ENCODE measurements at regions not wholly inside any gene's neighbourhood (a gene's known extent, or its start where the extent isn't known, plus 50 kb on each side); places are given as distances from the start of the nearest gene placed in this dataset.

DNA sequence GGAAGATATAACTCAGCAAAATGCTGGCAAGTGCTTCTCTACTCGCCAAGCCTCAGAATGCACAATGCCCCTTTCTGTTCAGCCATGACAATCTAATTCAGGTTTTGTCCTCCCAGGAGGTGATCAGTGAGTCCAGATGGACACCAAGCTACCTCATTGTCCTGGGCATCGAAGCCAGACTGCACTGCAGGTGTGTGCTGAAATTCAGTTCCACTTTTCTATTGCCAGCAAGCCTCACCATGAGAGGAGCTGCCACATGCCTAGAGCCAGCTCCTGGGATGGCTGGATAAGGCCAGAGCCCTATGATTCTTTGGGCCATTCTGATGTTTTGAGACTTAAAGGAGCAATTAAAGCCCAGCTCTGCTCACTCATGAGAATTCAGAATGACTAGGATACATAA is 186.7 kb downstream of the GRIN2B start:
- Histone ChIP-seq H3K9me2 (replicated peaks; ENCODE audit: insufficient read depth) (no peaks in the 10 kb centered on the region), H3K4me2 (no peak overlapping the region), H3K4me3 (no peak overlapping the region), H3K27ac (no peak overlapping the region), H3K79me2 (no peaks in the 10 kb centered on the region), H2AFZ (no peak overlapping the region), H3K36me3 (replicated peaks; ENCODE audit: insufficient read depth, low read depth) (no peaks in the 10 kb centered on the region), H3K27me3 (no peaks in the 10 kb centered on the region), H3K9me3 (ENCODE audit: low read depth) (no peaks in the 10 kb centered on the region), H3K4me1 (ENCODE audit: insufficient read depth) (no peaks in the 10 kb centered on the region), H4K20me1 (ENCODE audit: insufficient read depth, poor library complexity, severe bottlenecking) (no peaks in the 10 kb centered on the region)
- no peak for DNase-seq (ENCODE audit: low spot score)
- WGBS (ENCODE audit: low lambda C conversion rate, missing lambda C conversion rate), result 94% methylated on average over 2 of the region's 2 CpGs
- TF ChIP-seq, protein P1, sequence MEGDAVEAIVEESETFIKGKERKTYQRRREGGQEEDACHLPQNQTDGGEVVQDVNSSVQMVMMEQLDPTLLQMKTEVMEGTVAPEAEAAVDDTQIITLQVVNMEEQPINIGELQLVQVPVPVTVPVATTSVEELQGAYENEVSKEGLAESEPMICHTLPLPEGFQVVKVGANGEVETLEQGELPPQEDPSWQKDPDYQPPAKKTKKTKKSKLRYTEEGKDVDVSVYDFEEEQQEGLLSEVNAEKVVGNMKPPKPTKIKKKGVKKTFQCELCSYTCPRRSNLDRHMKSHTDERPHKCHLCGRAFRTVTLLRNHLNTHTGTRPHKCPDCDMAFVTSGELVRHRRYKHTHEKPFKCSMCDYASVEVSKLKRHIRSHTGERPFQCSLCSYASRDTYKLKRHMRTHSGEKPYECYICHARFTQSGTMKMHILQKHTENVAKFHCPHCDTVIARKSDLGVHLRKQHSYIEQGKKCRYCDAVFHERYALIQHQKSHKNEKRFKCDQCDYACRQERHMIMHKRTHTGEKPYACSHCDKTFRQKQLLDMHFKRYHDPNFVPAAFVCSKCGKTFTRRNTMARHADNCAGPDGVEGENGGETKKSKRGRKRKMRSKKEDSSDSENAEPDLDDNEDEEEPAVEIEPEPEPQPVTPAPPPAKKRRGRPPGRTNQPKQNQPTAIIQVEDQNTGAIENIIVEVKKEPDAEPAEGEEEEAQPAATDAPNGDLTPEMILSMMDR (IDR thresholded peaks at IDR 0.05; ENCODE audit: poor library complexity), result no peak
- no peak for TF ChIP-seq EZH2 (IDR thresholded peaks at IDR 0.05; ENCODE audit: borderline replicate concordance)
- no peak for TF ChIP-seq EZH2phosphoT487 (IDR thresholded peaks at IDR 0.05; ENCODE audit: low read depth, severe bottlenecking, unreplicated experiment)

DNA sequence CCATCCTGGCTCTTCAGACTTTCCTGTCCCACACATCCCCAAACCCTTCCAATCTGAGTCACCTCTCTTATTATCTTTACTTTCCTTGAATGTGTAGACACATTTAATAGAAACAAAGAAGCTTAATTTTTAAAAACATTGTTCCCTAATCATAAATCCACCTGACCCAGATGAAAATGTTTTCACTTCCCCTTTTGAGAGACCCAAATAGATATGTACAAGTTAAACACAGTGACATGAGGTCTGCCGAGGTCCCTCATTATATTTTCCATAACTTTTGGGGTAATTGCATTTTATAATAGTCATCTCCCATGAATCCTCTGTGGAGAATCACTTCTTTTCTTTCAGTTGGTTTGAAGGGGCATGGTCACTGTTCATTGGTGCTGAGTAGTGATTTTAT is 191.1 kb downstream of the GRIN2B start:
- no peaks in the 10 kb centered on the region for H3K79me2 ChIP-seq
- TF ChIP-seq, protein P1 (IDR thresholded peaks at IDR 0.05; ENCODE audit: poor library complexity), result no peak
- TF ChIP-seq EZH2phosphoT487 (IDR thresholded peaks at IDR 0.05; ENCODE audit: low read depth, severe bottlenecking, unreplicated experiment), result no peak
- TF ChIP-seq EZH2 (IDR thresholded peaks at IDR 0.05; ENCODE audit: borderline replicate concordance), result no peak
- no peak overlapping the region for H3K4me3 ChIP-seq
- H4K20me1 ChIP-seq (ENCODE audit: insufficient read depth, poor library complexity, severe bottlenecking), result no peaks in the 10 kb centered on the region
- no peaks in the 10 kb centered on the region for H3K36me3 ChIP-seq (replicated peaks; ENCODE audit: insufficient read depth, low read depth)
- DNase-seq (ENCODE audit: low spot score), result no peak
- no peaks in the 10 kb centered on the region for H3K27me3 ChIP-seq
- no peak overlapping the region for H3K27ac ChIP-seq
- 75% methylated on average over 1 of the region's 1 CpG for WGBS (ENCODE audit: low lambda C conversion rate, missing lambda C conversion rate)
- H3K9me2 ChIP-seq (replicated peaks; ENCODE audit: insufficient read depth), result no peaks in the 10 kb centered on the region
- H3K4me1 ChIP-seq (ENCODE audit: insufficient read depth), result no peaks in the 10 kb centered on the region
- no peak overlapping the region for H2AFZ ChIP-seq
- H3K4me2 ChIP-seq, result no peak overlapping the region
- no peaks in the 10 kb centered on the region for H3K9me3 ChIP-seq (ENCODE audit: low read depth)

DNA sequence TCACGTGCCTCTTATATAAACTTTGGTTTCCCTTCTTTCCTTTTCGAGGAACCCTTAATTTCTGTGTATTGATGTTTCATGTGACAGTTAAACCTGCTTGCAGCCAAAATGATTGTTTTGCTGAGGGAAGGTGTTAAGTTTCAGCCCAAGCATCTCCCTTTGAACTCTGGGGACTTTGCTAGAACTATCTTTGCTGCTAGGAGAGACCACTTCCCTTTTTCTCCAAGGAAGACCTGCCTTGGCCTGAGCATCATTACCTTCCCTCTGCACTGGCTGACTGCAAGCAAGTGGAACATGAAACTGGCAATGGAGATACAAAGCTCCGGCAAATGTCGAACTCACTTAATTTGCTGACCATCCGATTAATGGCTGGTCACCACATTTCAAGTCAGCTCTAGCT is 192.8 kb downstream of the GRIN2B start:
- 80% methylated on average over 5 of the region's 5 CpGs for WGBS (ENCODE audit: low lambda C conversion rate, missing lambda C conversion rate)
- H2AFZ ChIP-seq, result no peak overlapping the region
- H3K27me3 ChIP-seq, result no peaks in the 10 kb centered on the region
- H3K9me2 ChIP-seq (replicated peaks; ENCODE audit: insufficient read depth), result no peaks in the 10 kb centered on the region
- TF ChIP-seq EZH2phosphoT487 (IDR thresholded peaks at IDR 0.05; ENCODE audit: low read depth, severe bottlenecking, unreplicated experiment) (no peak), EZH2 (IDR thresholded peaks at IDR 0.05; ENCODE audit: borderline replicate concordance) (no peak)
- TF ChIP-seq, protein P1 (IDR thresholded peaks at IDR 0.05; ENCODE audit: poor library complexity), result no peak
- H3K4me1 ChIP-seq (ENCODE audit: insufficient read depth), result no peaks in the 10 kb centered on the region
- H3K4me2 ChIP-seq, result no peak overlapping the region
- no peak overlapping the region for H3K27ac ChIP-seq
- no peaks in the 10 kb centered on the region for H4K20me1 ChIP-seq (ENCODE audit: insufficient read depth, poor library complexity, severe bottlenecking)
- DNase-seq (ENCODE audit: low spot score), result no peak
- H3K4me3 ChIP-seq, result no peak overlapping the region
- H3K9me3 ChIP-seq (ENCODE audit: low read depth), result no peaks in the 10 kb centered on the region
- H3K36me3 ChIP-seq (replicated peaks; ENCODE audit: insufficient read depth, low read depth), result no peaks in the 10 kb centered on the region
- no peaks in the 10 kb centered on the region for H3K79me2 ChIP-seq

DNA sequence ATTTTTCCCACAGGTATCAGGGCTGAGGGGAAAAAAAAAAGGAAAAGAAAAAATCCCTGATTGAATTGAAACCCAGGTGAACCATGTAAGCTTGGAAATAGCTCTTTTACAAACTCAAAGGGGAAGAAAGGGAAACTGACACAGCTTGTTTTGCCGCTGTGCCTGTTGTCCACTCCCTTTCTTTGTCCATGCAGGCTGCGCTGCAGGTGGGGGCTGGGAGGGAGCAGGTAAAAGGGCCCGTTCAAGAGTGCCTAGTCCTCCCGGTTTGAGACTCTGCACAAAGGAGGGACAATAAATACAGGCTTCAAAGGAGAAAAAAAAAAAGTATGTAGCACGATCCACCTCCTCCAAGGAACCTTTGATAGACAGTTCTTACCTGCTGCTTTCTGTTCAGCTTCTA is 194.8 kb downstream of the GRIN2B start:
- Histone ChIP-seq H2AFZ (no peak overlapping the region), H3K79me2 (no peaks in the 10 kb centered on the region), H3K27me3 (no peaks in the 10 kb centered on the region), H4K20me1 (ENCODE audit: insufficient read depth, poor library complexity, severe bottlenecking) (no peaks in the 10 kb centered on the region), H3K36me3 (replicated peaks; ENCODE audit: insufficient read depth, low read depth) (no peaks in the 10 kb centered on the region), H3K9me3 (ENCODE audit: low read depth) (no peaks in the 10 kb centered on the region), H3K4me2 (no peak overlapping the region), H3K4me3 (no peak overlapping the region), H3K9me2 (replicated peaks; ENCODE audit: insufficient read depth) (no peaks in the 10 kb centered on the region), H3K27ac (no peak overlapping the region), H3K4me1 (ENCODE audit: insufficient read depth) (no peaks in the 10 kb centered on the region)
- no peak for DNase-seq (ENCODE audit: low spot score)
- WGBS (ENCODE audit: low lambda C conversion rate, missing lambda C conversion rate), result 48% methylated on average over 5 of the region's 5 CpGs
- TF ChIP-seq EZH2phosphoT487 (IDR thresholded peaks at IDR 0.05; ENCODE audit: low read depth, severe bottlenecking, unreplicated experiment) (no peak), EZH2 (IDR thresholded peaks at IDR 0.05; ENCODE audit: borderline replicate concordance) (no peak)
- TF ChIP-seq, protein P1 (IDR thresholded peaks at IDR 0.05; ENCODE audit: poor library complexity), result no peak
